Pulmonary artery endothelial cell (primary cell): ENCODE measurements at regions not wholly inside any gene's neighbourhood (a gene's known extent, or its start where the extent isn't known, plus 50 kb on each side); places are given as distances from the start of the nearest gene placed in this dataset.
"Not testable (repeated sequence)": the region's sequence is repeated elsewhere in the genome, so short reads cannot be mapped to it uniquely, and the experiment has no call there.

Experiments
- DNase-seq: peaks from one replicate; pipeline ENCODE4 v3.0.0-alpha.2; 2011; ENCODE audit warnings: low read depth, low spot score

DNA sequence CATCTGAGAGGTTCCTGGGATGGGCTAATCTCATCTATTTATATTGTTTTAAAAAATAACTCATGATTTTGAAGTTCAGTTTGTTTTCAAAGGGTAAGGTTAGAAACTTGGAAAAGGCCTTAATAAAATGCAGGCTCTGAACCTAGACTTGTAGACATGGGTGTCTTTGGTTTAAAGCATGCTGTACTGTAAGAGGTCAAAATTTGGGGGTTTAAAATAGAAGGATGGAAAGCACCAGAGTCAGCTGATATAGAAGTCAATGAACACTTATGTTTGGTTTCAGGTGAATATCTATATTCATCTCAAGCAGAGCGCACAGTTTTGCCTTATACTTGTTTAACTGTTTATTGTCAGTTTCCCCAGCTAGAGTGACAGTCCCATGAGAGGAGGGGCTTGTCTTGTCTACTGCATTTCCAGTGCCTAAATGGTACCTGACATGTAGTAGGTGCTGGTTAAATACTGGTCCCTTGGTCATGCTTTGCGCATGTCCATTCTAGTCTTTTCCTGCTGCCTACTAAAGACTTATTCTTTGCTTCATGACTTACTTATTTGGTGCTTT lies 112.3 kb upstream of the DTNBP1 start:
- DNase-seq = no peak

DNA sequence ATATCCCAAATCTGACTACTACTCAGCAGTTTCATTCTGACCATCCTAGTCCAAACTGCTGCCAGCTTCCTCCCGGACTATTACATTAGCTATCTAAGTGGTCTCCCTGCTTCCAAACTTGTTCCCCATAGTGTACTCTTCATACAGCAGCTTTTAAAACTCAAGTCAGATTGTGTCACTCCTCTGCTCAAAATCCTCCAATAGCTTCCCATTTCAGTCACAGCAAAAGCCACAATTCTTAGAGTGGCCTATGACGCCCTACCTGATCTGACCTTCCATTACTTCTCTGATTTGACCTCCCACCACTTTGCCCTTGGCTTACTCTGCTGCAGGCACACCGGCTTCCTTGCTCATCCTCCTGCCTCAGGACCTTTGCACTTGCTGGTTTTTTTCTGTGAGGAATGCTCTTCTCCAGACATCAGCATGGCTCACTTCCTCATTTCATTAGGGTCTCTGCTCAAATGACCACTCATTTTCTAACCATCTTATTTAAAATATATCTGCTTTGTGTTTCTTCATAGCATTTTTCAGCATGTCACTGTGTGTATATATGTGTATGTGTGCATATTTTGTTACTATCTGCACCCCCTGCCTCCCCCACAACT lies 111.1 kb upstream of the DTNBP1 start:
- DNase-seq = no peak

DNA sequence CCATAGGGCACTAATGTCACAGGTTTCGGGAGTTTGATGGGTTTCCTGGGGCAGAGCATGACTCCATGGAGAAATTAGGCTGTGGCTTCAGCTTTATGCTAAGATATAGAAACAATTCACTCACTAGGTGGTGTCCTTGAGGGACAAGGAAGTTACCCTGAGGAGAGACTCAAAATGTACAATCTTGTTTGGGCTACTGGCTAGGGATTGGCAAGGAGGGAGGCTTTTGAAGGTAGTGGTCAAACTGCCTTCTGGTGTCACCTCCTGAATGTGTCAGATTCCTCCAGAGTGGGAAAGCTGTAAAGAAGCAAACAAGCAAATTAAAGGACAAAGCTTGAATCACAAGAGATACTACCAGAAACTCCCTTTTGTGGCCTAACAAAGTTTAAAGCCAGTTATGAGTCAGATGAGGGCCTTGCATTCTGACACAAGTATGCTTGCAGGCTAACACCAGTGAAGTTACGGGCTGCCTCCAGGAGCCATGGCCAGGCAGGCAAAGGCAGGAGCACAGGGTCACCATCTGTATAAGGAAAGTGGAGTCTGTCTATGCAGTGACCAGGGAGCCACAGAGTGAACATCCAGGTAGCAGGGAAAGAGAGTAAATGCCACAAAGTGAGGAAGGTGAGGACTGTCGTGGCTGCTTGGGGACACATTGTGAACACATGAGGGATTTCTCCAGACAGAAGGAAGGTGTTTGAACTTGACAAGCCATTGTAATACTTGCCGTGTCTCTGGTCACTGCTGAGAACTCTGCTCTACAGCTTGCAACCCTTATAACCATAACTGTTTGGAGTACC lies 107.7 kb upstream of the DTNBP1 start:
- DNase-seq = no peak

DNA sequence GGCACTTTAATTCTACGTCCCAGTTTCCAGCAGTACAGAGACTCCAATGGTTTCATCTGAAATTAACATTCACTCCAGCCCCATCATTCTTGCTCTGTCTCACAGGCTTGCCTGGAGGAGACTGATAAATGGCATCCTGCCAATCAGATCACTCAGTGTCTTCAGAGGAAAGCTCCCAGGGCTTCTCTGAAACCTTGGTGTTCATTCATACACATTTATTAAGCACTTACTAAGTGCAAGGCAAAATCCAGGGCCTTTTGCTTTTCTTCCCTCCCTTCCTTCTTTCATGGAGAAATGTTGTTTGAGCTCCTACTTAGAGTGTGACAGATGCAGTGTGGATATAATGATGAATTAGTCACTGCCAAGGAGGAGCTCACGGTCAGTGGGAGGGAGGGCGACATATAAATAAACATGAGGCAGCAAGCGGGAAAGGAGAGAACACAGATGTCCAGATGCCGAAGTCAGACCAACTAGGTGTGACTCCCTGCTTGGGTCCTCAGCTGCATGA lies 106.7 kb upstream of the DTNBP1 start:
- no peak for DNase-seq

DNA sequence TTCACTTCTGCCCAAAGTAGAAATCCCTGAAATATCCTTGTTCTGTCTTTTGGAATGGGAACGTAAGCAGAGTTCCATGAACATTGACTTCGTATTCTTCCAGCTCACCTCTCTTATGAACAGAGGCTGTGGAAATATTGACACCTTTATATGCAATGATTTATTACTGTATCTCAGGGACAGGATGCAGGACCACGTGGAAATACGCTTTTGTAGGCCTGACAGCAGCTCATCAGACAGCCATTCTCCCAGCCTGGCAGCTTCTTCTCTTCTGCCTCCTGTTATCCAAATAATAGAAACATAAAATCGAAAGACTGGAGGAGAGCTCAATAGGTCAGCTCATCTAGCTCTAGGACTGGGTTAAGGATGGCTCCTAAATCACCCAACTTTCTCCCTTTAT lies 106.2 kb upstream of the DTNBP1 start:
- DNase-seq = no peak

DNA sequence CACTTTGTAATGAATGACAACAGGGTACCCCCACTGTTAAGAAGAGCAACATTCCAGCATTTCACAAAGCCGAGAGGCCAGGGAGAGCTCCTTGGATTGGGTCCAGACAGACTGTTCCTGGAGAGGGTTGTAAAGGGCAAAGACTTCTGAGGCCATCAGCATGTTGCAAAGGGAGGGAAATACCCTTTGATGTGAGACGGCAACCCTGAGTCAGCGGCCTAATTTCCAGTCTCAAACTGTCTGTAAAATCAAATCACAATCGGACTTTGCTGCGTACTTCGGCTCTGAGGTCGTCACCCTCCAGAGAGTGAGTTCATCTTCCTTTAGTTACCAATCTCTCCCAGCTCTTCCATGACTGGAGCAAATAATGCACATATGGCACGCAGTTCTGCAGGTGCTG lies 101.0 kb upstream of the DTNBP1 start:
- no peak for DNase-seq

DNA sequence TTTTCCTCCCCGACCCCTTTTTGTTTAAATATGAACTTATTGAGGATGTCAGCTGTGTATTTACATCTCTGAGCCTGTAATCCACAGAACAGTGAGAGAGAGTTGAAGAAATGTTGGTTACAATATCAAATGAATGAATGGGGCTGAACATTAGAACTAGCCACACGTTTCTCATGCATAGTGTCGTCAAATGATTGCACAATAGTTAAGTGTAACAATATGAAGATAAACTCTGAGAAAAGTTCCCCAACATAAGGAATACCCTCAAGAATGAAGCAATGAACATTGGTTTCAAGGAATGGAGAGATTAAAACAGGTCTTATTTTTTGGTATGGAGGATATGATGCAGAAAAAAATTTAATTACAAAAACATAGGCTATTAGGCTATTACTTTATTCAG lies 100.5 kb upstream of the DTNBP1 start:
- no peak for DNase-seq

DNA sequence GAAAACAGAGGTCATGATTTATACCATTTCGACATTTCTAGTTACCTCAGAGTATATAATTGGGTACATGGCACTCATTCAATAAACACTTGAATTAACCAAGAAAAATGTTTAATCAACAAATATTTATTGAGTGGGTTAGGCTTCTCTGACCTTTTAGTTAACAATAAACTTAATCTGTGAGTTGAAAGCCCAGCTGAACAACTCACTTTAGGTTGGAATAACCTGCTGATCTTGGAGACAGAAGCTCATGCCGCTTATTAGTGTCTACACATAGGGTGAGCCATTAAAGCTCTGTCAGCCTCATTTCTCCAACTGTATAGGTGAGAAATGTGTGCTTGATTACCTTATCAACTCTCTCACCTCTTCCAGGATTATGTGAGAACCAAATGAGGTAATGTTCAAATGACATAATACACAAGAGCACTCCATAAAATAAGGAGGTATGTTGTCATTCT lies 98.2 kb upstream of the DTNBP1 start:
- no peak for DNase-seq

DNA sequence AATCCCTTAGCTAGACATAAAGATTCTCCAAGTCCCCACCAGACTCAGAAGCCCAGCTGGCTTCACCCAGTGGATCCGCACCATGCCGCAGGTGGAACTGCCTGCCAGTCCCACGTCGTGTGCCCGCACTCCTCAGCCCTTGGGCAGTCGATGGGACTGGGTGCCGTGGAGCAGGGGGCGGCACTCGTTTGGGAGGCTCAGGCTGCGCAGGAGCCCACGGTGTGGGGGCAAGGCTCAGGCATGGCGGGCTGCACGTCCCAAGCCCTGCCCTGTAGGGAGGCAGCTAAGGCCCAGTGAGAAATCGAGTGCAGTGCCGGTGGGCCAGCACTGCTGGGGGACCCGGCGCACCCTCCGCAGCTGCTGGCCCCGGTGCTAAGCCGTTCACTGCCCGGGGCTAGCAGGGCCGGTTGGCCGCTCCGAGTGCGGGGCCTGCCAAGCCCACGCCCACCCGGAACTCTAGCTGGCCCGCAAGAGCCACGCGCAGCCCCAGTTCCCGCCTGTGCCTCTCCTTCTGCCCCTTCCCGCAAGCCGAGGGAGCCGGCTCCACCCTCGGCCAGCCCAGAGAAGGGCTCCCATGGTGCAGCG lies 95.9 kb upstream of the DTNBP1 start:
- no peak for DNase-seq

DNA sequence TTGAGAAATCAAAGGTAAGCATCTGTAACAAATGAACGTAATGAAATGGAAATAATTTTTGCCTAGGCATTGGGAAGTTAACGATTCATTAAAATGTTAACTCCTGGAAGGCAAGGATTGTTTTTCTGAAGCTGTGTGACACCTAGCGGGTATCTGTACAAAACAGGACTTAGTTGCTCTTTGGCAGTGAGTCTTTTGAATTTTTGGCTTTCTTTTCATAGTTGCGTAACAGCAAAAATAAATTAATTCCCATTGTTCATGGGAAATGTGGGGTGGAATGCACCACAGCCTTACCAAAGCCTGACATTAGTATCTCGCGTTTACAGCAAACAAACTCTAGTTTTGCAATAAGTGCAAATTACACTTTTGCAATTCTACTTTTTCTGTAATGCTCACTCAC lies 92.7 kb upstream of the DTNBP1 start:
- DNase-seq = no peak

DNA sequence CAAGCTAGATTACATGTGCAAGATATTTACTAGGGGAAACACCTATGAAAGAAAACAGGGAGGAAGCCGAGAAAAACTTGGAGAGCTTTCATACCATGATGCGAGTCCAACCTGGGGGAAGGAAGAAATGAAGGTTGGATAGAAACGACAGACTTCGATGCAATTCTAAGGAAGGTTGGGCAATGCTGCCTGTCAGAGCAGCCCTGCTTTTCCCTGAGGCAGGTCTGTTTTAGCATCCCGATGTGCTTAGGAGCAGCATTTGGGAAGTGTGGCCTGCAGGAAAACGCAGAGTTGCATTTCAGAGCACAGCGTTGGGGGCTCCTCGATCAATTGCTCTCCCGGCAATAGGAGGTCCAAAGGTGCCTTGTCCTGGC lies 91.9 kb upstream of the DTNBP1 start:
- DNase-seq = no peak

DNA sequence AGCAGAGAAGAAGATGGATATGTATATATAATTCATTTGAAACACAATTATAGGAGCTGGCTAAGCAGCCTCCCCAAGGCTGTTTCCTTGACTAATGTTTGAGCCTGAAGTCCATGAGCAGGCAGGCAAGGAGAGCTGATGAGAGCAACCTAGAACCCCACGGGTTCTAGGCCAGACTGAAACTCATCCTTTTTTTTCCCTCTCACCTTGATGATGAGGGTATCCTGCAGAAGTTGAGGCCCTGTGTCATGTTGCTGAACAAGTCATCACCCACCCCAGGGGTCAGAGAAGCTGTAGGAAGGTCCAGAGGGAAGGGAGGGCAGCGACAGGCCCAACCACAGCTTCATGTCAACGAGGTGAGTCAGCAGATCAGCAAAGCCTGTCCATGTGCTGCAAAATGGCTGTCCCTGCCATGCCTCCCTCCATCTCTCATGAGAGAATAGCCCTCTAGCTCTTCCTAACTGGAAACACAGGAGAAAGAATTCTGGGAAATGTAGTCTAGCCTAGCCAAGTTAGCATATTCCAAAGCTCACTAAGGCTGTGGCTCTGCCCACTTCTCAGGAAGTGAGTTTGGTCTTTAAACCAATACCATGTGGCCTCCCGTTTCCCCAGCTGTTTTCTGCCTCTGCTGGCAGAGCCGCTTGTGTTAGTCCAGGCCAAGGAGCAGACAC lies 91.3 kb upstream of the DTNBP1 start:
- no peak for DNase-seq

DNA sequence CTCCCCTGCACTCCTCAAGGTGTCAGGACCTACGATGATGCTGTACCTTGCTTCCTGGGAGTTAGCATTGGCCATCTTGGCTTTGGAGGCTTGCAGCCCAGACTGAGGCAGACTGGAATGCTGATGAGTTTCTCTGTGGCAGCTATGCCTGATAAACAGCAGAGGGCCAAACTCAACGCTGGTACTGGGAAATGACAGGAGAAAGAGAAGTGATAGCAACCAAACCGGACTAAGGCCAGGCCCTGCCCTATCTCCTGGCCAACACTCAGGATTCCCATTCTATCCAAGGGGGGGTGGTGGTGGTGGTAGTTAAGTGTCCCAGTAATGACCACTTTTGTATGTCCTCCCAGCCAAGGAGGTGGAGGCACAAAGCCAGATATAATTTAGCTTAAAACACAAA lies 90.0 kb upstream of the DTNBP1 start:
- peak; percentile 4 for DNase-seq

DNA sequence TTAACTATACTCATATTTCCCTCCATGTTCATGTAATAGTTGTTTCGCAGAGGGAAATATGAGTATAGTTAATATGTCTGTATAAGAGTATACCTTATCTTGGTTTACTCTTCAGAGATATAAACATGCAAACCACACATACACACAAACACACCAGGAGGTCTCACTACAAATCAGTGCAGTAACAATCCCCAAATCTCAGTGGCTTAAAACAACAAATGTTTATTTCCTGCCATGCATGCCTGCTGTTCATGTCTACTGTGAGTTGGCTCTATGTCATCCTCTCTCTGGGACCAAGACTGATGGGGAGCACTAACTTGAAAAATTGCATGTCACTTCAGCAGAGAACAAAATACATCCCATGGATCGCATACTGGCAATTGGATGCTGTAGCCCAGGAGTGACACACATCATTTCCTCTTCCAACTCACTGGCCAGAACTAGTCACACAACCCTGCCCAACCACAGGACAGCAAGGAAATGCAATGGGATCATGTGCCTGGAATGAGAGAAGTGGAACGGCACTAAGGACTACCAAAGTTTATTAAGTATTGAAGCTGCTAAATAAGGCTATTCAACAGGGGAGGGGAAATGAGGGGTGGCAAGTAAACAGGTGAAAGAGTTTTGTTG lies 89.0 kb upstream of the DTNBP1 start:
- DNase-seq = no peak

DNA sequence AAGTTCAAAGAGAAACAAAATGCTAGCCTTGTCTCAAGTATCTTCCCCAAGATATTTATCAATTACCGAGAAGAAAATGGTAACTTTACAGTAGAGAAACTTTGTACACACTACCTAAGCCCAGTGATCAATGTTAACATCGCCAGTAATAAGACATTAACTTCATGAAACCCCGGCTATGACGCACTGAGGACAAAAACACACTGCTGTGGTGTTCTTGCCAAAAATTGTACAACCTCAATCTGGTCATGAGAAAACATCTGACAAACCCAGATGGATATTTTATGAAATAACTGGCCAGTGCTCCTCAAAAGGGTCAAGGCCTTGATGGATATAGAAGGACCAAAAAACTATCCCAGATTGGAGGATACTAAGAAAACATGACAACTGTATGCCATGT lies 85.5 kb upstream of the DTNBP1 start:
- DNase-seq = no peak

DNA sequence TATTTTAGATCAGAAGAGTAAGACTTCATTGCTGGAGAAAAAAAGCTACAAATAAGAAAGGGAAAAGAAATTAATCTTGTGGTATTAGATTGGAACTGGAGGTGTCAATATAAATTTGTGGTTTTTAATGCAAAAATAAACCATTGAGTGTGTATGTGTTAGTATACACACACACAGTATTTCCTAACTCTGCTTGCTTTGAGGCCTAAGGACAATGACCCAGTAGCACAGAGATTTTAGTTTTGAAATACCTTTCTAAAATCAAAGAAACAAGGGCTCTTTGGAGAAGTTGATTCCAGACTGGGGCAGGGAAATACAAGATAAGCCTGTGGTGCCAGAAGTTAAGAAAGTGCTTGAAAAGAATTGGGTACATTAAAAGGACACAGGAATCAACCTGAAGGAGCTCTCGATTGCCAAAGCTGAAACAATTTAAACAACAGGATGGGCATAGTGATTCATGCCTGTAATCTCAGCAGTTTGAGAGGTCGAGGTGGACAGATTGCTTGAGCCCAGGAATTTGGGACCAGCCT lies 84.6 kb upstream of the DTNBP1 start:
- no peak for DNase-seq

DNA sequence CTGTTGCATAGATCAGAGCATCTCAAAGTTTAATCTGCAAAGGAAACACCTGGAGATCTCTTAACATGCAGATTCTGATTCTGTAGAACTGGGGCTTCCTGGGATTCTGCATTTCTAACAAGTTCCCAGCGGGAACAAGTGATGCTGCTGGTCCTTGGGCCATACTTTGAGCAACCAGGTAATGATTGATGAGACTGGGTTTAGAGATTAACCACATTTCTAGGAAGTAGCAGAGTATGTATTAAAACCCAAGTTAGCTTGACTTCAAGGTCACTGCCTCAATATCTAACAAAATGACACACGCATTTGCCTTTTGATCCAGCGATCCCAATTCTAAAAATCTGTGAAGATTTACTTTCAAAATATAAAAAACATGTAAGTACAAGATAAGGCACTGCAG lies 83.0 kb upstream of the DTNBP1 start:
- no peak for DNase-seq

DNA sequence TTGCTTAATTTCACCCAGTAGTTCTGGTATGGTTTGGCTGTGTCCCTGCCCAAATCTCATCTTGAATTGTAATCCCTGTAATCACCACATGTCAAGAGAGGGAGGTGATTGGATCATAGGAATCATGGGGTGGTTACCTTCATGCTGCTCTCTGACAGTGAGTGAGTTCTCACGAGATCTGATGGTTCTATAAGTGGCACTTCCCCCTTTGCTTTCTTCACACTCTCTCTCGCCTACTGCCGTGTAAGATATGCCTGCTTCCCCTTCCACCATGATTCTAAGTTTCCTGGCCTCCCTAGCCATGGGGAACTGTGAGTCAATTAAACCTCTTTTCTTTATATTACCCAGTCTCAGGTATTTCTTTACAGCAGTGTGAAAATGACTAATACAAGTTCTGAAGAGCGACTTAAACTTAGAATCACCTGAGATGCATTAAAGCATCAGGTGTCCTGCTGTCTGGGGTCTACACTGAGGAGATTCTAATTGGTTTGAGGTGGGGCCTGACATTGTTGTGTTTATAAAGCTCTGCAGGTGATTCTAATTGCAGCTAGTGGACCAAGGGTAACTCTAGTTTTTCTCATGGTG lies 82.1 kb upstream of the DTNBP1 start:
- no peak for DNase-seq

DNA sequence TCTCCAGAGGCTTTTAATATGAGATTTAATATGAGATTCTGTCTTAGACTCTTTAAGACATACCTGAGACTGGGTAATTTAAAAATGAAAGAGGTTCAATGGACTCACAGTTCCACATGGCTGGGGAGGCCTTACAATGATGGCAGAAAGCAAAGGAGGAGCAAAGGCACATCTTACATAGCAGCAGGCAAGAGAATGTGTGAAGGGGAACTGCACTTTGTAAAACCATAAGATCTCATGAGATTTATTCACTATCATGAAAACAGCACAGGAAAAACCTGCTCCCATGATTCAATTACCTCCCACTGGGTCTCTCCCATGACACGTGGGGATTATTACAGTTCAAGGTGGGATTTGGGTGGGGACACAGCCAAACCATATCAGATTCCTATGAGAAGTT lies 79.2 kb upstream of the DTNBP1 start:
- not testable (repeated sequence) for DNase-seq

DNA sequence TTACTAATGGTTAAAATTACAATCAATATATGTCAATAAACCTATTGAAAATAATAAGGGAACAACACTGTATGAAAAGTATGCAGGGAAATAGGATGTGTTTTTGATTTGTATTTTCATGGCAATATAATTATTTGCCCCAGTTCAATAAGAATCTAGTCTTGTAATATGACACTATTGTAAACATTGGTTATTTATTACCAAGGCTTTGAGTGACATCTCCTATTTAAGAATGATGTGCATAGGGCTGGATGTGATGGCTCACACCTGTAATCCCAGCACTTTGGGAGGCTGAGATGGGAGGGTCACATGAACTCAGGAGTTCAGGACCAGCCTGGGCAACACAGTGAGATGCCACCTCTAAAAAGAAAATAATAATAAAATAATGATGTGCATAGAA lies 78.6 kb upstream of the DTNBP1 start:
- DNase-seq = no peak

DNA sequence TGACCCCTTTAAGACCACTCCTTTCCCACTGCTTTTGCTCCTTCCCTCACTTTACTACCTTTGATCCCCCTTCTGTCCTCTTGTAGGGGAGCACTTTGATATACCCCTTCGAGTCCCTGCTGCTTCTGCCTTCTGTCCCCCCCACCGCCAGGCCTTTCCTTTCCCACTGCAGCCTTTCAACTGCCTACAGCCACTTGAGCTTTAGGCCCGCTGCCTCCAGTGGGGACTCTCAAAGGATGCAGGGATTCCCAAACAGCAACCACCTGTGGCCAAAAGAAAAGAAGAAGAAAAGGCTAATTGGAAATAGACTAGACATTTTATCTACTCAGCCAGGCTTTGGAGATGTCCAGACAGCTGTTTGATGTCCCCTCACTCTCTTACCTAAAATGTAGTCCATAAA lies 77.0 kb upstream of the DTNBP1 start:
- no peak for DNase-seq
